ENCODE measurements at regions not wholly inside any gene's neighbourhood (a gene's known extent, or its start where the extent isn't known, plus 50 kb on each side); places are given as distances from the start of the nearest gene placed in this dataset.

- Histone ChIP-seq H3K27ac (ENCODE audit: low read depth in 1 of 2, low read length in 2 of 2) (no peak overlapping the region), H3K9me3 (replicated peaks in 1 of 2; ENCODE audit: control insufficient read depth in 1 of 2, insufficient read depth in 1 of 2, low read length in 2 of 2) (no peaks in the 10 kb centered on the region), H3K4me2 (replicated peaks; ENCODE audit: extremely low read depth, low read length, poor library complexity, severe bottlenecking) (no peak overlapping the region), H3K4me1 (ENCODE audit: control insufficient read depth in 1 of 2, insufficient read depth in 2 of 2, low read length in 2 of 2) (no peaks in the 10 kb centered on the region), H3K9ac (ENCODE audit: insufficient read depth, low read length, poor library complexity, severe bottlenecking) (no peak overlapping the region), H3K27me3 (ENCODE audit: control insufficient read depth in 2 of 2, insufficient read depth in 2 of 2, low read length in 2 of 2) (no peaks in the 10 kb centered on the region), H3K36me3 (replicated peaks in 1 of 2; ENCODE audit: control insufficient read depth in 1 of 2, insufficient read depth in 2 of 2, low read length in 2 of 2) (no peaks in the 10 kb centered on the region), H4K20me1 (ENCODE audit: insufficient read depth, low read length) (no peaks in the 10 kb centered on the region), H2AFZ (ENCODE audit: insufficient read depth, low read depth, low read length, poor library complexity, severe bottlenecking) (no peak overlapping the region), H3K4me3 (replicated peaks in 1 of 3; ENCODE audit: low read depth in 2 of 3, low read length in 3 of 3) (no peak overlapping the region), H3K79me2 (ENCODE audit: insufficient read depth, low read length) (no peaks in the 10 kb centered on the region)
- no peak overlapping the region for H3K4me3 Mint-ChIP-seq
- no peak for TF ChIP-seq CTCF (IDR thresholded peaks at IDR 0.05)
- intact Hi-C loops (cut with micrococcal nuclease), result no loop called here
- peaks cover 0 to 3% (median 0%) of the 10 kb centered on the region in 7 donors for H3K9me3 Mint-ChIP-seq
- H3K27me3 Mint-ChIP-seq (ENCODE audit: low read depth in 3 of 3), result peaks cover 3 to 5% (median 4%) of the 10 kb centered on the region in 3 donors
- H3K27ac Mint-ChIP-seq, result no peak overlapping the region
- 100% methylated on average over 2 of the region's 2 CpGs for WGBS (ENCODE audit: insufficient coverage)
- no peaks in the 10 kb centered on the region for H3K36me3 Mint-ChIP-seq
- DNase-seq, result no peak
- no peaks in the 10 kb centered on the region for H3K4me1 Mint-ChIP-seq
Observed at GRCh38 chr2:67872481-67872880, 190.3 kb downstream of the C1D start.

GRCh38 chr2:67873916-67874315 lies 188.9 kb downstream of the C1D start:
- H3K36me3 ChIP-seq (replicated peaks in 1 of 2; ENCODE audit: control insufficient read depth in 1 of 2, insufficient read depth in 2 of 2, low read length in 2 of 2), result no peaks in the 10 kb centered on the region
- H4K20me1 ChIP-seq (ENCODE audit: insufficient read depth, low read length), result no peaks in the 10 kb centered on the region
- Mint-ChIP-seq H3K36me3 (no peaks in the 10 kb centered on the region), H3K4me3 (no peak overlapping the region), H3K4me1 (no peaks in the 10 kb centered on the region), H3K27ac (no peak overlapping the region), H3K27me3 (ENCODE audit: low read depth in 3 of 3) (peaks cover 0 to 5% (median 4%) of the 10 kb centered on the region in 3 donors), H3K9me3 (peaks cover 0 to 3% (median 0%) of the 10 kb centered on the region in 7 donors)
- no peaks in the 10 kb centered on the region for H3K79me2 ChIP-seq (ENCODE audit: insufficient read depth, low read length)
- H3K9me3 ChIP-seq (replicated peaks in 1 of 2; ENCODE audit: control insufficient read depth in 1 of 2, insufficient read depth in 1 of 2, low read length in 2 of 2), result no peaks in the 10 kb centered on the region
- no peak overlapping the region for H3K9ac ChIP-seq (ENCODE audit: insufficient read depth, low read length, poor library complexity, severe bottlenecking)
- TF ChIP-seq CTCF (IDR thresholded peaks at IDR 0.05), result no peak
- no peak overlapping the region for H3K27ac ChIP-seq (ENCODE audit: low read depth in 1 of 2, low read length in 2 of 2)
- intact Hi-C loops (cut with micrococcal nuclease), result no loop called here
- no peak for DNase-seq
- no peaks in the 10 kb centered on the region for H3K27me3 ChIP-seq (ENCODE audit: control insufficient read depth in 2 of 2, insufficient read depth in 2 of 2, low read length in 2 of 2)
- no peak overlapping the region for H2AFZ ChIP-seq (ENCODE audit: insufficient read depth, low read depth, low read length, poor library complexity, severe bottlenecking)
- 100% methylated on average over 1 of the region's 3 CpGs for WGBS (ENCODE audit: insufficient coverage)
- no peak overlapping the region for H3K4me2 ChIP-seq (replicated peaks; ENCODE audit: extremely low read depth, low read length, poor library complexity, severe bottlenecking)
- no peak overlapping the region for H3K4me3 ChIP-seq (replicated peaks in 1 of 3; ENCODE audit: low read depth in 2 of 3, low read length in 3 of 3)
- H3K4me1 ChIP-seq (ENCODE audit: control insufficient read depth in 1 of 2, insufficient read depth in 2 of 2, low read length in 2 of 2), result no peaks in the 10 kb centered on the region
